ENCODE measurements at regions not wholly inside any gene's neighbourhood (a gene's known extent, or its start where the extent isn't known, plus 50 kb on each side); places are given as distances from the start of the nearest gene placed in this dataset.

- intact Hi-C loops (cut with micrococcal nuclease) = no loop called here
- Histone ChIP-seq H3K4me1 (no peaks in the 10 kb centered on the region), H3K36me3 (no peaks in the 10 kb centered on the region), H3K27me3 (ENCODE audit: low read depth) (no peaks in the 10 kb centered on the region), H3K4me3 (no peak overlapping the region), H3K9me3 (replicated peaks) (peaks cover 15% of the 10 kb centered on the region), H3K27ac (replicated peaks) (no peak overlapping the region)
- TF ChIP-seq, protein P1, sequence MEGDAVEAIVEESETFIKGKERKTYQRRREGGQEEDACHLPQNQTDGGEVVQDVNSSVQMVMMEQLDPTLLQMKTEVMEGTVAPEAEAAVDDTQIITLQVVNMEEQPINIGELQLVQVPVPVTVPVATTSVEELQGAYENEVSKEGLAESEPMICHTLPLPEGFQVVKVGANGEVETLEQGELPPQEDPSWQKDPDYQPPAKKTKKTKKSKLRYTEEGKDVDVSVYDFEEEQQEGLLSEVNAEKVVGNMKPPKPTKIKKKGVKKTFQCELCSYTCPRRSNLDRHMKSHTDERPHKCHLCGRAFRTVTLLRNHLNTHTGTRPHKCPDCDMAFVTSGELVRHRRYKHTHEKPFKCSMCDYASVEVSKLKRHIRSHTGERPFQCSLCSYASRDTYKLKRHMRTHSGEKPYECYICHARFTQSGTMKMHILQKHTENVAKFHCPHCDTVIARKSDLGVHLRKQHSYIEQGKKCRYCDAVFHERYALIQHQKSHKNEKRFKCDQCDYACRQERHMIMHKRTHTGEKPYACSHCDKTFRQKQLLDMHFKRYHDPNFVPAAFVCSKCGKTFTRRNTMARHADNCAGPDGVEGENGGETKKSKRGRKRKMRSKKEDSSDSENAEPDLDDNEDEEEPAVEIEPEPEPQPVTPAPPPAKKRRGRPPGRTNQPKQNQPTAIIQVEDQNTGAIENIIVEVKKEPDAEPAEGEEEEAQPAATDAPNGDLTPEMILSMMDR (IDR thresholded peaks at IDR 0.05; ENCODE audit: borderline replicate concordance) = no peak
- no peak for DNase-seq
Measured at GRCh38 chr3:166257715-166258114, 420.5 kb upstream of the BCHE start.

DNA sequence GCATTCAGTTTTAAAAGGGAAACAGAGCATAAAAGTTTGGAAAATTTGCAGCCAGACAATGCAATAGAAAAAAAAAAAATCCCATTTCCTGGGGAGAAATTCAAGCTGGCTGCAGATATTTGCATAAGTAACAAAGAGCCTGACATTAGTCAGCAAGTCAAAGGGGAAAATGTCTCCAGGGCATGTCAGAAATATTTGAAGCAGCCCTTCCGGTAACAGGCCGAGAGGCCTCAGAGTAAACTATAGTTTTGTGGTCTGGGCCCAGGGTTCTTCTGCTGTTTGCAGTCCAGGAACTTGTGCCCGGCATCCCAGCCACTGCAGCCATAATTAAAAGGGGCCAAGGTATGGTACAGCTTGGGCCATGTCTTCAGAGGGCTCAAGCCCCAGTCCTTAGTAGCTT lies 411.6 kb upstream of the BCHE start:
- Histone ChIP-seq H3K36me3 (no peaks in the 10 kb centered on the region), H3K27me3 (ENCODE audit: low read depth) (no peaks in the 10 kb centered on the region), H3K4me1 (no peaks in the 10 kb centered on the region), H3K9me3 (replicated peaks) (peaks cover 17% of the 10 kb centered on the region), H3K4me3 (no peak overlapping the region), H3K27ac (replicated peaks) (no peak overlapping the region)
- no peak for DNase-seq
- TF ChIP-seq, protein P1 (IDR thresholded peaks at IDR 0.05; ENCODE audit: borderline replicate concordance) = no peak
- intact Hi-C loops (cut with micrococcal nuclease) = no loop called here

DNA sequence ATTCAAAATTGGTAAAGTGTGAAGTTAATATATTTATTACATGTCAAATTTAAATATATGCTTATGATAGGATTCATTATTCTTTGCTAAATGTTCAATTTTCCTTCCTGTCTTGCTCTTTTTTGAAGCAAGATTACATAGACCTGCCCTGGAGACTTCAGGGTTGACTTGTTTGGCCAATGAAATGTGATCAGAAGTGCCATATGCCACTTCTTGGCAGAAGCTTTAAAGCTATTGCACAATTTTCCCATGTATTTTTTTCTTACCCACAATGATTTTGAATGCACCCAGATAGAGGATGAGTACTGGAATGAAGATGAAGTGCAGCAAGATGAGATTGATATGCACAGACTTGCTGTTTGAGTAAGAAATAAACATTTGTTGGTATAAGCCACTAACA lies 406.3 kb upstream of the BCHE start:
- no peaks in the 10 kb centered on the region for H3K36me3 ChIP-seq
- H3K27ac ChIP-seq (replicated peaks) = no peak overlapping the region
- no peaks in the 10 kb centered on the region for H3K4me1 ChIP-seq
- TF ChIP-seq, protein P1 (IDR thresholded peaks at IDR 0.05; ENCODE audit: borderline replicate concordance) = no peak
- intact Hi-C loops (cut with micrococcal nuclease) = no loop called here
- no peak overlapping the region for H3K4me3 ChIP-seq
- H3K9me3 ChIP-seq (replicated peaks) = peaks cover 6% of the 10 kb centered on the region
- H3K27me3 ChIP-seq (ENCODE audit: low read depth) = no peaks in the 10 kb centered on the region
- DNase-seq = no peak

DNA sequence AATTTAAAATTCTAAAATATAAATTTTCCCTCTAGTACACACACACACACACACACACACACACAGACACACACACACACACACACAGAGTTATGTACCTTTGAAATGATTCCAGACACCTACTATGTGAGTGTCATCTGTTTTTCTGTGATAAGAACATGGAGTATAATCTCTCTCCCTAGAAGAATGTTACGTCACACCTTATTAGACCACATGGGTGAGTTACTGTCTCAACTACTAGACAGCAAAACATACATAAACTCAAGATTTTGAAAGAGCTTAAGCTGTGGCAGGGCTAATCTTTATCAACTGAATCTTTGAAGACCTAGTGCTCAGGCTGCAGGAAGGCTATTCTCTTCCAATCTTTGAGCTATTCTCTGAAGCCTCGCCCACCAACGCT lies 385.9 kb upstream of the BCHE start:
- Histone ChIP-seq H3K4me1 (no peaks in the 10 kb centered on the region), H3K4me3 (no peak overlapping the region), H3K27ac (replicated peaks) (no peak overlapping the region), H3K27me3 (ENCODE audit: low read depth) (no peaks in the 10 kb centered on the region), H3K9me3 (replicated peaks) (peaks cover 8% of the 10 kb centered on the region), H3K36me3 (no peaks in the 10 kb centered on the region)
- DNase-seq = no peak
- TF ChIP-seq, protein P1 (IDR thresholded peaks at IDR 0.05; ENCODE audit: borderline replicate concordance) = no peak
- intact Hi-C loops (cut with micrococcal nuclease) = no loop called here

DNA sequence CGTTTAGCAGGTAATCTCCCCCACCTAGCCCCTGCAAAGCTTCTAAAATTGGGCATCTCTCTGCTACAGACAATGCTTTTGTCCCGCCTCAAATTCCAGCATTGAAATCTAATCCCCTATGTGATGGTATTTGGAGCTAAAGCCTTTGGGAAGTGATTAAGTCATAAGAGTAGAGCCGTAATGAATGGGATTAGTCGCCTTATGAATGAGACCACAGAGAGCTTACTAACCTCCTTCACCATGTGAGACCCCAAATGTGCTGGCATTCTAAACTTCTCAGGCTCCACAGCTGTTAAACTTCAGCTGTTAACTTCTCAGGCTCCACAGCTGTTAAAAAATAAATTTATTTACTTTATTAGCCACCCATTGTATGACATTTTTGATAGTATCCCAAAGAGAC lies 374.2 kb upstream of the BCHE start:
- H3K4me3 ChIP-seq = no peak overlapping the region
- DNase-seq = no peak
- H3K27ac ChIP-seq (replicated peaks) = no peak overlapping the region
- H3K9me3 ChIP-seq (replicated peaks) = no peaks in the 10 kb centered on the region
- H3K36me3 ChIP-seq = no peaks in the 10 kb centered on the region
- intact Hi-C loops (cut with micrococcal nuclease) = no loop called here
- TF ChIP-seq, protein P1 (IDR thresholded peaks at IDR 0.05; ENCODE audit: borderline replicate concordance) = no peak
- no peaks in the 10 kb centered on the region for H3K4me1 ChIP-seq
- H3K27me3 ChIP-seq (ENCODE audit: low read depth) = no peaks in the 10 kb centered on the region

- DNase-seq = no peak
- Histone ChIP-seq H3K27me3 (ENCODE audit: low read depth) (no peaks in the 10 kb centered on the region), H3K4me1 (no peaks in the 10 kb centered on the region), H3K9me3 (replicated peaks) (no peaks in the 10 kb centered on the region), H3K36me3 (no peaks in the 10 kb centered on the region), H3K4me3 (no peak overlapping the region), H3K27ac (replicated peaks) (no peak overlapping the region)
- intact Hi-C loops (cut with micrococcal nuclease) = no loop called here
- TF ChIP-seq, protein P1 (IDR thresholded peaks at IDR 0.05; ENCODE audit: borderline replicate concordance) = no peak
Measured at GRCh38 chr3:166209701-166210100, 372.5 kb upstream of the BCHE start.

All from left ventricle myocardium inferior (tissue), 1 donor.